ENCODE measurements at regions not wholly inside any gene's neighbourhood (a gene's known extent, or its start where the extent isn't known, plus 50 kb on each side); places are given as distances from the start of the nearest gene placed in this dataset.

- in situ Hi-C loops (cut with MboI; ENCODE audit: low sequenced_read_pairs), result no loop called here
- Histone ChIP-seq H2BK120ac (ENCODE audit: low read depth, low read length) (no peak overlapping the region), H2BK20ac (ENCODE audit: low read depth, low read length) (no peak overlapping the region), H3K4me1 (ENCODE audit: control insufficient read depth, insufficient read depth, low read length) (no peaks in the 10 kb centered on the region), H4K5ac (ENCODE audit: low read depth, low read length) (no peak overlapping the region), H3K79me1 (ENCODE audit: low read depth in 1 of 2, low read length in 2 of 2) (no peaks in the 10 kb centered on the region), H3K27me3 (ENCODE audit: control insufficient read depth, insufficient read depth, low read length) (no peaks in the 10 kb centered on the region), H3K4ac (ENCODE audit: low read depth, low read length) (no peak overlapping the region), H3K56ac (ENCODE audit: extremely low read depth, insufficient read depth, low read length) (no peak overlapping the region), H3K18ac (ENCODE audit: low read depth, low read length) (no peak overlapping the region), H4K91ac (ENCODE audit: insufficient read depth, low read depth, low read length) (no peak overlapping the region), H3K36me3 (ENCODE audit: control insufficient read depth, insufficient read depth, low read length) (no peaks in the 10 kb centered on the region), H4K20me1 (ENCODE audit: insufficient read depth, low read length) (no peaks in the 10 kb centered on the region), H4K8ac (ENCODE audit: low read depth in 2 of 2, low read length in 2 of 2) (no peak overlapping the region), H3K9me1 (ENCODE audit: insufficient read depth, low read length) (no peaks in the 10 kb centered on the region), H3K4me2 (ENCODE audit: low read depth, low read length) (no peak overlapping the region), H3K9me3 (ENCODE audit: control insufficient read depth, insufficient read depth, low read length) (no peaks in the 10 kb centered on the region), H2BK5ac (ENCODE audit: low read depth, low read length, poor library complexity, severe bottlenecking) (no peak overlapping the region), H3K9ac (ENCODE audit: low read depth, low read length) (no peak overlapping the region), H2AK9ac (replicated peaks; ENCODE audit: low read depth, low read length, poor library complexity) (no peak overlapping the region), H2AK5ac (ENCODE audit: low read depth, low read length) (no peak overlapping the region), H3K4me3 (ENCODE audit: insufficient read depth, low read depth, low read length) (no peak overlapping the region), H3K27ac (ENCODE audit: insufficient read depth, low read length) (no peak overlapping the region), H3K14ac (replicated peaks; ENCODE audit: low read depth, low read length) (no peak overlapping the region), H3K23ac (ENCODE audit: low read depth, low read length) (no peak overlapping the region), H2BK15ac (ENCODE audit: low read depth, low read length) (no peak overlapping the region), H2AFZ (replicated peaks; ENCODE audit: low read length, poor library complexity) (no peak overlapping the region)
- ATAC-seq (ENCODE audit: low read depth) (no peak), DNase-seq (no peak)
- TF ChIP-seq FOS (IDR thresholded peaks at IDR 0.05; ENCODE audit: low read depth, low read length) (no peak), ELK1 (IDR thresholded peaks at IDR 0.05; ENCODE audit: borderline replicate concordance, low read depth, low read length) (no peak), MAZ (IDR thresholded peaks at IDR 0.05; ENCODE audit: borderline replicate concordance, low read depth, low read length) (no peak), POLR2A (IDR thresholded peaks at IDR 0.05; ENCODE audit: low read depth, low read length) (no peak), SMC3 (IDR thresholded peaks at IDR 0.05; ENCODE audit: low read depth, low read length) (no peak), RAD21 (IDR thresholded peaks at IDR 0.05; ENCODE audit: low read length) (no peak), RFX5 (IDR thresholded peaks at IDR 0.05; ENCODE audit: low read depth, low read length) (no peak), RCOR1 (IDR thresholded peaks at IDR 0.05; ENCODE audit: insufficient replicate concordance, low read length) (no peak), USF2 (IDR thresholded peaks at IDR 0.05; ENCODE audit: low read depth, low read length) (no peak), MXI1 (IDR thresholded peaks at IDR 0.05; ENCODE audit: borderline replicate concordance, low read depth, low read length) (no peak), NFE2L2 (IDR thresholded peaks at IDR 0.05; ENCODE audit: low read depth, low read length) (no peak), CTCF (conservative IDR thresholded peaks at IDR 0.05; ENCODE audit: low read depth, low read length) (no peak), CHD1 (IDR thresholded peaks at IDR 0.05; ENCODE audit: low read depth, low read length) (no peak), BHLHE40 (IDR thresholded peaks at IDR 0.05; ENCODE audit: low read depth, low read length) (no peak), MAFK (IDR thresholded peaks at IDR 0.05; ENCODE audit: low read depth, low read length) (no peak)
- no CpG with 5 or more reads among the region's 2 CpGs for WGBS, 2 experiments (ENCODE audit: extremely low coverage in 2 of 2, insufficient read length in 1 of 2)
- CTCF ChIA-PET, result interaction anchor here (0.7 kb wide), 1 partner anchor 321 kb away, joined by 4 read pairs; no protein-coding TSS in a partner anchor
- no TSS peak for BruUV-seq (replicated peaks)
- POLR2A ChIA-PET (ENCODE audit: unreplicated experiment), result no interaction called here
- dilution Hi-C loops (cut with HindIII; ENCODE audit: low sequenced_read_pairs, unreplicated experiment), result no loop called here
- intact Hi-C loops (cut with micrococcal nuclease), result no loop called here
Observed at GRCh38 chr12:41731061-41731460, 413.6 kb downstream of the GXYLT1 start.

Measured in IMR-90 (cell line).